ENCODE measurements at regions not wholly inside any gene's neighbourhood (a gene's known extent, or its start where the extent isn't known, plus 50 kb on each side); places are given as distances from the start of the nearest gene placed in this dataset.

DNA sequence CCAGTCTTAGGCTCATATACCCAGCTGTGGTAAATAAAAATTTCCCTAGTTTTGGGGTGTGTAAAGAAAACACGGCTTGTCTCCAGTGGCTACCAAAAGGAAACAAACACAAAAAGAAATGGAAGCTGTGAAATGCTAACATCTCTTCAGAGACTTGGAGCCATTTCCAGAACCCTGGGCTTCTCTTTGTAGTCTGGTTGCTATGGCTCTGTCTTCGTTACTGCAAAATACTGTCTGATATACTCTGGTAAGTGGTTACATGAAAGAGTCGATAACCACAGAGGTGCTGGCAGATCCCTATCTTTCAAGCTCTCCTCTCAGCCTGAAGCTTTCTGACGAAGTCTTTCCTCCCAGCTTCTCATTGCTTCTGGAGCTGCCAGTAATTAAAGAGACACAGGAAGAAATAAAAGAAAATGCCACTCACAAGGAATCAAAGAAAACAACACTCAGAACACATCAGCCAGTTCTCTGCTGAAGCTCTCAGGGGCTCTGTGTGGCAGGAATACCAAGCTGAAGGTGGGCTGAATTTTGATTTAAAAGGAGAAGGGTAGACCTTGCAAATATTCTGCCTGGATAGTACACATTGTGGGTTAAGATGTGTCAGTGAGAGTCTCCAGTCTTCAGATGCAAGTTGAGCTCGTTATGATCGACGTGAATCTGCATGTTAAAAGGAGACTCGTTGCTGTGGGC is 107.6 kb upstream of the FAM9C start:
- H3K36me3 ChIP-seq: no peaks in the 10 kb centered on the region
- H3K9me3 ChIP-seq: no peaks in the 10 kb centered on the region
- H3K27me3 ChIP-seq: no peaks in the 10 kb centered on the region
- H3K4me1 ChIP-seq: no peaks in the 10 kb centered on the region
- intact Hi-C loops (cut with DNase I; ENCODE audit: low total_unique reads) (no loop called here), in situ Hi-C loops (cut with MboI; ENCODE audit: low pct_ligation_motif_present in 1 of 4, low pct_unique_long_range_greater_than_20kb in 1 of 4, low sequenced_read_pairs in 3 of 4) (no loop called here)
- no peak for DNase-seq
- H3K27ac ChIP-seq: peak overlapping the region; percentile 19 to 64 (median 40)
- H3K4me3 ChIP-seq: no peak overlapping the region
- 65 to 100% methylated on average over 2 to 8 of the region's 8 CpGs for WGBS, 2 donors (ENCODE audit: low coverage in 1 of 2)
- TF ChIP-seq EP300 (IDR thresholded peaks at IDR 0.05; ENCODE audit: low read depth): no peak
- no peak for TF ChIP-seq POLR2A (IDR thresholded peaks at IDR 0.05)
- no peak for TF ChIP-seq POLR2AphosphoS5 (IDR thresholded peaks at IDR 0.05)
- TF ChIP-seq CTCF (IDR thresholded peaks at IDR 0.05): no peak

- in situ Hi-C loops (cut with MboI; ENCODE audit: low pct_ligation_motif_present in 1 of 4, low pct_unique_long_range_greater_than_20kb in 1 of 4, low sequenced_read_pairs in 3 of 4): no loop called here
Observed at GRCh38 chrX:13149702-13150350, 105.4 kb upstream of the FAM9C start.

DNA sequence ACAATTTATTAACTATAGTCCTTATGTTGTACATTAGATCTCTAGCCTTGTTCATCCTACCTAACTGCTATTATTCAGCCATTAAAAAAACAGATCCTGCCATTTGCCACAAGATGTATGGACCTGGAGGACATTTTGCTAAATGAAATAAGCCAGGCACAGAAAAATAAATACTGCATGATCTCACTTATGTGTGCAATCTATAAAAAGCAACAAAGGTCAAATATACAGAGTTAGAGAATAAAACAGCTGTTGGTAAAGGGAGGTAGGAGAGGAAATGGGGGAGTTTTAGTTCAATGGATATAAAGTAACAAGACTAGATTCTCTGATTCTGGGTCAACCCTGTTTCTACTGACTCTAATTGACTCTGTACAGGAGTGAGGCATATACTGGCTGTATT is 103.3 kb upstream of the FAM9C start:
- Histone ChIP-seq H3K27me3 (no peaks in the 10 kb centered on the region), H3K9me3 (no peaks in the 10 kb centered on the region), H3K4me1 (peaks cover 0 to 2% (median 0%) of the 10 kb centered on the region in 4 donors), H3K4me3 (no peak overlapping the region), H3K36me3 (no peaks in the 10 kb centered on the region), H3K27ac (no peak overlapping the region)
- no peak for DNase-seq
- intact Hi-C loops (cut with DNase I; ENCODE audit: low total_unique reads): no loop called here
- in situ Hi-C loops (cut with MboI; ENCODE audit: low pct_ligation_motif_present in 1 of 4, low pct_unique_long_range_greater_than_20kb in 1 of 4, low sequenced_read_pairs in 3 of 4): no loop called here
- TF ChIP-seq CTCF (IDR thresholded peaks at IDR 0.05): no peak
- no peak for TF ChIP-seq EP300 (IDR thresholded peaks at IDR 0.05; ENCODE audit: low read depth)
- TF ChIP-seq POLR2A (IDR thresholded peaks at IDR 0.05): no peak
- no peak for TF ChIP-seq POLR2AphosphoS5 (IDR thresholded peaks at IDR 0.05)

More at GRCh38 chrX:13149702-13150350, 105.4 kb upstream of the FAM9C start:
- no peak for DNase-seq
- TF ChIP-seq POLR2AphosphoS5 (IDR thresholded peaks at IDR 0.05): no peak
- TF ChIP-seq EP300 (IDR thresholded peaks at IDR 0.05; ENCODE audit: low read depth): no peak
- TF ChIP-seq CTCF (IDR thresholded peaks at IDR 0.05): no peak
- TF ChIP-seq POLR2A (IDR thresholded peaks at IDR 0.05): no peak
- intact Hi-C loops (cut with DNase I; ENCODE audit: low total_unique reads): no loop called here
- no peak overlapping the region for H3K4me3 ChIP-seq
- WGBS, 2 donors (ENCODE audit: low coverage in 1 of 2): 75% methylated on average over 5 of the region's 5 CpGs; no CpG with 5 or more reads in 1 of the 2 donors
- H3K4me1 ChIP-seq: no peaks in the 10 kb centered on the region
- no peaks in the 10 kb centered on the region for H3K9me3 ChIP-seq
- H3K27me3 ChIP-seq: no peaks in the 10 kb centered on the region
- H3K36me3 ChIP-seq: no peaks in the 10 kb centered on the region
- no peak overlapping the region for H3K27ac ChIP-seq

- no peak for DNase-seq
- H3K27me3 ChIP-seq: no peaks in the 10 kb centered on the region
- in situ Hi-C loops (cut with MboI; ENCODE audit: low pct_ligation_motif_present in 1 of 4, low pct_unique_long_range_greater_than_20kb in 1 of 4, low sequenced_read_pairs in 3 of 4) (no loop called here), intact Hi-C loops (cut with DNase I; ENCODE audit: low total_unique reads) (no loop called here)
- H3K27ac ChIP-seq: no peak overlapping the region
- no peaks in the 10 kb centered on the region for H3K9me3 ChIP-seq
- H3K36me3 ChIP-seq: no peaks in the 10 kb centered on the region
- TF ChIP-seq POLR2AphosphoS5 (IDR thresholded peaks at IDR 0.05) (no peak), CTCF (IDR thresholded peaks at IDR 0.05) (no peak), EP300 (IDR thresholded peaks at IDR 0.05; ENCODE audit: low read depth) (no peak), POLR2A (IDR thresholded peaks at IDR 0.05) (no peak)
- 81% methylated on average over 3 of the region's 3 CpGs; no CpG with 5 or more reads in 1 of the 2 donors for WGBS, 2 donors (ENCODE audit: low coverage in 1 of 2)
- no peak overlapping the region for H3K4me3 ChIP-seq
- peaks cover 0 to 2% (median 0%) of the 10 kb centered on the region in 4 donors for H3K4me1 ChIP-seq
Observed at GRCh38 chrX:13147147-13147546, 102.7 kb upstream of the FAM9C start.

Data from transverse colon (tissue), 4 donors.